Stimulated activated CD8-positive, alpha-beta memory T cell treated with anti-CD3 and anti-CD28 coated beads, Interleukin-2, amount 100 ng/mL, for 48 hours (primary cell): ENCODE measurements at regions not wholly inside any gene's neighbourhood (a gene's known extent, or its start where the extent isn't known, plus 50 kb on each side); places are given as distances from the start of the nearest gene placed in this dataset.
"Not testable (repeated sequence)": the region's sequence is repeated elsewhere in the genome, so short reads cannot be mapped to it uniquely, and the experiment has no call there.

Experiments used
- DNase-seq, 2 donors: peaks; one replicate each; pipeline ENCODE4 v3.0.0-alpha.2; 2020; ENCODE audit warnings: low read depth in 2 of 2

GRCh38 chr9:40906879-40907278 is 221.6 kb downstream of the FOXD4L6 start:
- not testable (repeated sequence) for DNase-seq

GRCh38 chr9:40892315-40892714 is 236.2 kb downstream of the FOXD4L6 start:
- not testable (repeated sequence) for DNase-seq

DNA sequence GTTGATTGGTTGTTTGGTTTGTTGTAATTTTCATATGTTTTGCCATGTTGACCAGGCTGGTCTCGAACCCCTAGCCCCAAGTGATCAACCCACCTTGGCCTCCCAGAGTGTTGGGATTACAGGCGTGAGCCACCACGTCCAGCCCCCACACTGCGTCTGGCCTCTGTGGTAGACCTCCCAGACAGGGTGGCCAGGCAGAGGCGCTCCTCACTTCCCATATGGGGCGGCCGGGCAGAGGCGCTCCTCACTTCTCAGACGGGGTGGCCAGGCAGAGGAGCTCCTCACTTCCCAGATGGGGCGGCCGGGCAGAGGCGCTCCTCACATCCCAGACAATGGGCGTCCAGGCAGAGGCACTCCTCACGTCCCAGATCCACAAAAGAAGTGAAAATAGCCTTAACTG is 242.6 kb downstream of the FOXD4L6 start:
- DNase-seq: not testable (repeated sequence)

GRCh38 chr9:40884902-40885490 is 243.5 kb downstream of the FOXD4L6 start:
- DNase-seq: not testable (repeated sequence)

GRCh38 chr9:40884072-40884901 is 244.2 kb downstream of the FOXD4L6 start:
- no peak for DNase-seq

DNA sequence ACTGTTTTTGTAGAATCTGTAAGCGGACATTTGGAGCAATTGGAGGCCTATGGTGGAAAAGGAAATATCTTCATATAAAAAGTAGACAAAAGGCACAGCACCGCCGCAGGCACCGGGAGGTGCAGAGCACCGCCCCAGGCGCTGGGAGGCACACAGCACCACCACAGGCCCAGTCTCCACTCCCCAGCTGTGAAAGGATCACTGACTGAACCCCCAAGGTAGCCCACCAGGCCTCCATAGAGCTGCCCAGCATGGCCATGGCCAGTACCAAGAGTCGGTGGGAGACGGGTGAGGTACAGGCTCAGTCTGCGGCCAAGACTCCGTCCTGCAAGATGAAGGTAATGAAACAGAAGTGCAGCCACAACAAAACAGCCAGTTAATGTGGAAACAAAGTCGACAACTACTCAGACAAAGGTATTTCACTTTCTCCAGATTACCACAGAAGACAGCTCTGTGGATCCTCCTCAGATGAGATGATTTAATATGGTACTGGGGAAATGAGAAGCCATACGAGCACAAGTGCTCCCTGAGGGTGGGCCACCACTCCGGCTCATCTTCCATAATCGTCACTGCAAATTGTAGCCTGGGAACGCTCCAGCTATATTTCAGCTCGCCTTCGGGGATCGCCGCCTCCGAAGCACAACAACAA is 244.9 kb downstream of the FOXD4L6 start:
- not testable (repeated sequence) for DNase-seq

DNA sequence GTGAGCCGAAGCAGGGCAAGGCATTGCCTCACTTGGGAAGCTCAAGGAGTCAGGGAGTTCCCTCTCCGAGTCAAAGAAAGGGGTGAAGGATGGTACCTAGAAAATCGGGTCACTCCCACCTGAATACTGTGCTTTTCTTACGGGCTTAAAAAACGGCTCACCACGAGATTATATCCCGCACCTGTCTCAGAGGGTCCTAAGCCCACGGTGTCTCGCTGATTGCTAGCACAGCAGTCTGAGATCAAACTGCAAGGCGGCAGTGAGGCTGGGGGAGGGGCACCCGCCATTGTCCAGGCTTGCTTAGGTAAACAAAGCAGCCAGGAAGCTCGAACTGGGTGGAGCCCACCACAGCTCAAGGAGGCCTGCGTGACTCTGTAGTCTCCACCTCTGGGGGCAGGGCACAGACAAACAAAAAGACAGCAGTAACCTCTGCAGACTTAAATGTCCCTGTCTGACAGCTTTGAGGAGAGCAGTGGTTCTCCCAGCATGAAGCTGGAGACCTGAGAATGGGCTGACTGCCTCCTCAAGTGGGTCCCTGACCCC is 254.7 kb downstream of the FOXD4L6 start:
- not testable (repeated sequence) for DNase-seq

- DNase-seq: not testable (repeated sequence)
Observed at GRCh38 chr9:40868437-40868836, 260.0 kb downstream of the FOXD4L6 start.
